Ovary (tissue), 3 donors: ENCODE measurements at regions not wholly inside any gene's neighbourhood (a gene's known extent, or its start where the extent isn't known, plus 50 kb on each side); places are given as distances from the start of the nearest gene placed in this dataset.

ENCODE experiments used
- POLR2A ChIP-seq: fragments of 450-650 bp; IDR thresholded peaks from one replicate; pipeline ENCODE4 v1.6.1; 2017; ENCODE audit warnings: antibody characterized with exemption, mild to moderate bottlenecking, moderate library complexity
- TF ChIP-seq, protein P1 (sequence below), 3 donors: fragments of 450-650 bp in 2 of 3; fragments of 200-600 bp in 1 of 3; IDR thresholded peaks; one replicate each; pipeline versions ENCODE4 v1.5.1 to v1.8.0; 2016 to 2022; ENCODE audit warnings: antibody characterized with exemption in 3 of 3, mild to moderate bottlenecking in 1 of 3
- donor health status: DM: no; HTN: no; CAD: no.

DNA sequence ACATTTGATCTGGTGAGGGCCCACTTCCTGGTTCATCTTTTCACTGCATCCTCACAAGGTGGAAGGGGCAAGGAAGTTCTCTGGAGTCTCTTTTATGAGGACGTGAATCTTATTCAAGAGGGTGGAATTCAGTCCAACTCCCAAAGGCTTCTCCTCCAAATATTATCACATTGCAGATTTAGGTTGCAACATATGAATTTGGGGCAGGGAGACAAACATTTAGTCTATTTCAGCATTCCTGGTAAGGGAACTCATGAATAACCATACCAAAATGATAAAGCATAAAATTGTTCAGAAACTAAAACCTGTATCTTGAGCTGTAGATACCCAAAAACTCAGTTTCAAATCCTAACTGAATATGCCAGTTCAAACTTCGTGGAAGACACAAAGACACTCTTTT lies 246.8 kb downstream of the QDPR start:
- TF ChIP-seq, protein P1, sequence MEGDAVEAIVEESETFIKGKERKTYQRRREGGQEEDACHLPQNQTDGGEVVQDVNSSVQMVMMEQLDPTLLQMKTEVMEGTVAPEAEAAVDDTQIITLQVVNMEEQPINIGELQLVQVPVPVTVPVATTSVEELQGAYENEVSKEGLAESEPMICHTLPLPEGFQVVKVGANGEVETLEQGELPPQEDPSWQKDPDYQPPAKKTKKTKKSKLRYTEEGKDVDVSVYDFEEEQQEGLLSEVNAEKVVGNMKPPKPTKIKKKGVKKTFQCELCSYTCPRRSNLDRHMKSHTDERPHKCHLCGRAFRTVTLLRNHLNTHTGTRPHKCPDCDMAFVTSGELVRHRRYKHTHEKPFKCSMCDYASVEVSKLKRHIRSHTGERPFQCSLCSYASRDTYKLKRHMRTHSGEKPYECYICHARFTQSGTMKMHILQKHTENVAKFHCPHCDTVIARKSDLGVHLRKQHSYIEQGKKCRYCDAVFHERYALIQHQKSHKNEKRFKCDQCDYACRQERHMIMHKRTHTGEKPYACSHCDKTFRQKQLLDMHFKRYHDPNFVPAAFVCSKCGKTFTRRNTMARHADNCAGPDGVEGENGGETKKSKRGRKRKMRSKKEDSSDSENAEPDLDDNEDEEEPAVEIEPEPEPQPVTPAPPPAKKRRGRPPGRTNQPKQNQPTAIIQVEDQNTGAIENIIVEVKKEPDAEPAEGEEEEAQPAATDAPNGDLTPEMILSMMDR (IDR thresholded peaks at IDR 0.05), result no peak
- no peak for TF ChIP-seq POLR2A
